Neutrophil (primary cell): ENCODE measurements at regions not wholly inside any gene's neighbourhood (a gene's known extent, or its start where the extent isn't known, plus 50 kb on each side); places are given as distances from the start of the nearest gene placed in this dataset.

Source experiments
- H3K27ac ChIP-seq: fragments of 200-600 bp; sonication (generic); 2 replicates; pipeline ENCODE4 v1.5.1; 2016; ENCODE audit warnings: mild to moderate bottlenecking, moderate library complexity
- H3K27me3 ChIP-seq: fragments of 200-600 bp; sonication (generic); 2 replicates; pipeline ENCODE4 v1.6.0; 2016; ENCODE audit warnings: mild to moderate bottlenecking
- H3K36me3 ChIP-seq: fragments of 200-600 bp; sonication (generic); 2 replicates; pipeline ENCODE4 v1.5.1; 2017
- H3K4me1 ChIP-seq, 2 experiments: fragments of 200-600 bp in 1 of 2; sonication (generic) in 1 of 2; 1 replicate in 1 of 2; 2 replicates in 1 of 2; pipeline versions ENCODE4 v1.5.1 to v1.6.1; 2013 to 2016; ENCODE audit warnings: low read depth in 1 of 2, low read length in 1 of 2, mild to moderate bottlenecking in 1 of 2, moderate library complexity in 1 of 2; ENCODE audit not compliant: control insufficient read depth in 1 of 2, insufficient read depth in 1 of 2
- H3K4me3 ChIP-seq, 2 experiments: fragments of 200-600 bp in 1 of 2; sonication (generic) in 1 of 2; 1 replicate in 1 of 2; 2 replicates in 1 of 2; pipeline ENCODE4 v1.5.1; 2013 to 2016; ENCODE audit warnings: low read depth in 1 of 2, low read length in 1 of 2, mild to moderate bottlenecking in 1 of 2, moderate library complexity in 1 of 2
- H3K9me3 ChIP-seq: fragments of 200-600 bp; sonication (generic); 2 replicates; pipeline ENCODE4 v1.5.1; 2016
- CTCF ChIP-seq: fragments of 200-600 bp; sonication (generic); IDR thresholded peaks from 2 replicates; pipeline ENCODE4 v1.5.1; 2016; ENCODE audit warnings: antibody characterized with exemption

DNA sequence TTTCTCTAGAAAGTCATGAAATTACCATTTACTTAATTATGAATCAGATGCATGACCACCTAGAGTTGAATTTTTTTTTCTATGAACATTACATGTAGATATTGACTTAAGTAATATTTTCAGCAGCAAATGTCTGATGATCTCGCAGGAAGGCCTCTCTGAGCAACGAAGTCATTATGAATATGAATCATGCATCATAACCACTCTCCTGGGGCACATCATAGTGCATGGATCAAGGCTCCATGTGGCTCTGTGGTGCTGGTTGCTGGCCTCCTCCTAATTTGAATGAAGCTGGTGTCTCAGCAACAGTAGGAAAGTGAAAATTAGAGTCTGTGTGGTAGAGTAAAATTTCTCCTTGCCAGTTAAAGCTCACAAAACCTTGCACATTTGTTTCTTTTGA is 121.4 kb upstream of the INHBA start:
- H3K36me3 ChIP-seq = no peaks in the 10 kb centered on the region
- no peak overlapping the region for H3K4me3 ChIP-seq
- H3K27me3 ChIP-seq = no peaks in the 10 kb centered on the region
- no peaks in the 10 kb centered on the region for H3K4me1 ChIP-seq
- TF ChIP-seq CTCF = no peak
- no peaks in the 10 kb centered on the region for H3K9me3 ChIP-seq
- H3K27ac ChIP-seq = no peak overlapping the region

DNA sequence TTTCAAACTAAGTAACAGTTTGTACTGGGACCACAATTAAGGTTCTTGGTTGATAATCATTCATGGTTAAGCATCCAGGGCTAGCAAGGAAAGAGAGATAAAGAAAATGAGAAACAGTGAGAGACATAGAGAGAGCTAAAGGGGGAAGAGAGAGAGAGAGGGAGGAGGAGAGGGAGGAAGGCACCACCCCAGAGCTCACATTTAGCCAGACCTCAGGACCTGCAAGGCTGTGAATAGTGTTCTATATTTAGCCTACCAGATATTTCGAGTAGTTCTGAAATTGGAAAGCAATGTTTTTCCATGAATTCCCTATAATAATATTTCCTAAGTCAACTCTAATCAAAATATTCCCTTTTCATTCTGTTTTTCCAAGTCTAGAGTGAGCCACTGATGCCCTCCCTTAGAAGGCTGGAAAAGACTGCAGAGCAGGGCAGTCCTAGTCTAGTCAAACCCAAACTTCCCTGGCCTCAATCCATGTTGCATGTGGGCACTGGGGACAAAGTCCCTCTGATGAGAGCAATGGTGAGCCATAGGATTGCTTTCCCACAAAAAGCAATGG is 119.4 kb upstream of the INHBA start:
- H3K27me3 ChIP-seq = no peaks in the 10 kb centered on the region
- H3K4me3 ChIP-seq = no peak overlapping the region
- no peak overlapping the region for H3K27ac ChIP-seq
- TF ChIP-seq CTCF = no peak
- H3K4me1 ChIP-seq = no peaks in the 10 kb centered on the region
- no peaks in the 10 kb centered on the region for H3K9me3 ChIP-seq
- no peaks in the 10 kb centered on the region for H3K36me3 ChIP-seq

DNA sequence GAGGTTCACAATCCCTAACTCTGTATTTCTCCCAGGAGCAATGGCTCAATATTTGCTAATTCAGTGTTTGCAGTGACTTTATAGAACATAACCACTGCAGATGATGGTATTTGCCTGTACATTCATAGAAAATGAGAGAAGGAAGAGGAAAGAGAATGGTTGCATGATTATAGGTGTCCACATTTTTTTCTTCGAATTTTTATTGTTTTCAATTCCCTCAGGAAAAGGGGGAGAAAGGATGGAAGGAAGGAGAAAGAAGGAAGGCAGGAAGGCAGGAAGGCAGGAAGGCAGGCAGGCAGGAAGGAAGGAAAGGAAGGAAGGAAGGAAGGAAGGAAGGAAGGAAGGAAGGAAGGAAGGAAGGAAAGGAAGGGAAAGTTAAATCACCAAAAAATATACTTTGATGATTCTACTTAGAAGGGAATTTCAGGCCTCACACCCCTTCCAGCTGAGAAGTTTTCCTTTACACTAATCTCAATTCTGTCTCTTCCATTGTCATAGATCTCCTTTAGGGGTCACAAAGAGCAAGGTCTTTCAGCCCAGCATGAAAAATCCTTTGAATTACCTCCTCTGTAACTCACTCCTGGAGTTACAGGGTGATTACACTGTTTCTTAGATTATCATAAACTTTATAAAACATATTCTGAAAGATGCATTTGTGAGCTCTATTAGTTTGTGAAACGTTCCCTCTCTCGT is 118.8 kb upstream of the INHBA start:
- Histone ChIP-seq H3K27me3 (no peaks in the 10 kb centered on the region), H3K27ac (no peak overlapping the region), H3K9me3 (no peaks in the 10 kb centered on the region), H3K4me3 (no peak overlapping the region), H3K4me1 (no peaks in the 10 kb centered on the region), H3K36me3 (no peaks in the 10 kb centered on the region)
- TF ChIP-seq CTCF = no peak

DNA sequence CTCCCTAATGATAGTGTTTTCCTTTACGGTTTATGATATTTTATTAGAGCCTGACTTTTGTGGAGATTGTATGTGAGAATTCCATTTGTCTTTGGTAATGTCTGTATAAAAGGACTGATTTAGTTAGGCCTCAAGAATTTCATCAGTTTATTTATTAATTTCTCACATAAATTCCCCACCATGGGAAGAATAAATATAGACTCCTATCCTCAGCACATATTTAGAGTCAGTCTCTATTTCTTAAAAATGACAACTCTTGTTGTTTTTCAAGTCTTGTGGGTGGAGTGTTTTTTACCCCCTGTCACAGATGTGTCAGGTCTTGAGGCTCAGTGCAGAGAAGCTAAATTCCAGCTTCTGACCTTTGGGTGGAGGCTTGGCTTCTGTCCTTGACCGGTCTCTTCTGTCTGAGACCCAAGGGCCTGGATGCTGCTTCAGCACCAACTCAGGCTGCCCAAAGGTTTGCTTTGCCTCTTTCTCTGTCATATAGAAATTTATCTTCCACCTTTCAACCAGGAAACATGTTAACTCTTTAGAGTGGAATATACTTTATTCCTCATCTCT is 117.3 kb upstream of the INHBA start:
- H3K27ac ChIP-seq = no peak overlapping the region
- H3K27me3 ChIP-seq = no peaks in the 10 kb centered on the region
- H3K36me3 ChIP-seq = no peaks in the 10 kb centered on the region
- no peak overlapping the region for H3K4me3 ChIP-seq
- peaks cover 0 to 6% of the 10 kb centered on the region in 2 experiments for H3K4me1 ChIP-seq
- no peak for TF ChIP-seq CTCF
- no peaks in the 10 kb centered on the region for H3K9me3 ChIP-seq

DNA sequence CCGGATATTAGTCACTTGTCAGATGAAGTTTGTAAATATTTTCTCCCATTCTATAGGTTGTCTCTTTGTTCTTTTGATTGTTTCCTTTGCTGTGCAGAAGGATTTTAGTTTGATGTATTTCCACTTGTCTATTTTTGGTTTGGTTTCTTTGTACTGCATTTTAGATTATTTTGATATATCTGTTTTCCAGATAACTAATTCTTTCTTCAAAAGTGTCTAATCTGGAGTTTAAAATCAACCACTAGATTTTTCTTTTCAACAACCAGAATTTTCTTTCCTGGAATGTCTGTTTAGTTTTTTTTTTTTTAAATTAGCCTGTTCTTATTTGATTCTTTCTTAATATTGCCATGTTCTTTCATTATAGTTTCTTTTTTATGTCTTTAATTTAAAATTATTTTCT is 116.8 kb upstream of the INHBA start:
- Histone ChIP-seq H3K4me3 (no peak overlapping the region), H3K9me3 (no peaks in the 10 kb centered on the region), H3K27me3 (no peaks in the 10 kb centered on the region), H3K36me3 (no peaks in the 10 kb centered on the region), H3K4me1 (peaks cover 0 to 6% of the 10 kb centered on the region in 2 experiments), H3K27ac (no peak overlapping the region)
- TF ChIP-seq CTCF = no peak
